ENCODE measurements at regions not wholly inside any gene's neighbourhood (a gene's known extent, or its start where the extent isn't known, plus 50 kb on each side); places are given as distances from the start of the nearest gene placed in this dataset.

DNA sequence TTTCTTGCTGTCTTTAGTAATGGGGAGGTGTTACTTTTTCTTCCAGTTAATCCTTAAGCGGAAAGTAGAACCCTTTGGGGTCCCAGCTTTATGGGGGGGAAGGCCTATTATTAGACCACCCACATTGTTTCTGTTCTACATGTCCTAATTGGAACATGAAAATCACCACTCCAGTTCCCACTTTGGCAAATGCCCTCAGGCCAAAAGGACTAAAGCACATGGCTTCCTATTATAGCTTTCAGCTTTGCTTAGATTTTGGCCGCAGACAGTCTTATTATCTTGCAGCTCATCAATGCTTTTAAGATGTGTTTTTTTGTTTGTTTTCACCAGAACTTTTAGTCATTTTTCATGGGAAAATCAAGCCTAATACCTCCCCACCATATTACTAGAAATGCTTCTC is 296.8 kb upstream of the ANKH start:
- DNase-seq (ENCODE audit: low read depth): no peak
- TF ChIP-seq, protein P1, sequence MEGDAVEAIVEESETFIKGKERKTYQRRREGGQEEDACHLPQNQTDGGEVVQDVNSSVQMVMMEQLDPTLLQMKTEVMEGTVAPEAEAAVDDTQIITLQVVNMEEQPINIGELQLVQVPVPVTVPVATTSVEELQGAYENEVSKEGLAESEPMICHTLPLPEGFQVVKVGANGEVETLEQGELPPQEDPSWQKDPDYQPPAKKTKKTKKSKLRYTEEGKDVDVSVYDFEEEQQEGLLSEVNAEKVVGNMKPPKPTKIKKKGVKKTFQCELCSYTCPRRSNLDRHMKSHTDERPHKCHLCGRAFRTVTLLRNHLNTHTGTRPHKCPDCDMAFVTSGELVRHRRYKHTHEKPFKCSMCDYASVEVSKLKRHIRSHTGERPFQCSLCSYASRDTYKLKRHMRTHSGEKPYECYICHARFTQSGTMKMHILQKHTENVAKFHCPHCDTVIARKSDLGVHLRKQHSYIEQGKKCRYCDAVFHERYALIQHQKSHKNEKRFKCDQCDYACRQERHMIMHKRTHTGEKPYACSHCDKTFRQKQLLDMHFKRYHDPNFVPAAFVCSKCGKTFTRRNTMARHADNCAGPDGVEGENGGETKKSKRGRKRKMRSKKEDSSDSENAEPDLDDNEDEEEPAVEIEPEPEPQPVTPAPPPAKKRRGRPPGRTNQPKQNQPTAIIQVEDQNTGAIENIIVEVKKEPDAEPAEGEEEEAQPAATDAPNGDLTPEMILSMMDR (IDR thresholded peaks at IDR 0.05; ENCODE audit: control insufficient read depth, extremely low read depth, insufficient read depth): no peak
- H3K4me3 ChIP-seq (ENCODE audit: low read depth, low read length): no peak overlapping the region

DNA sequence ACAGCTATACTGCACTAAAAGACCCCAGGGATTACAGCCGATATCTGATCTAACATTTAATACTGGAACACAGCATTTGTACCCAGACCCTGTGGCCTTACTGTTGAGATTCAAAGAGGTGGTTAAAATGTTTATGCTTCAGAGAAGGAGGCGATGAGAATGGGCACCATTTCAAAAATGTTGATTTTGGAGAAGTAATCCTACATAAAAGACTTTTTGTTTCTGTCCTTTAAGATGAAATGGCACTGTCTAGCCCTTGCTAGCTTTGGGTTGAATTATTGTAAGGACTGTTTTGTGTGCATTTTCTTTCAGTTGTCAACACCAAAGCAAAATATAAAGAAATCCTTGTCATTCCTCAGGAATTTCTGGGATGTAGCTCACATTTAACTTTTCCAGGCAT is 288.5 kb upstream of the ANKH start:
- TF ChIP-seq, protein P1 (IDR thresholded peaks at IDR 0.05; ENCODE audit: control insufficient read depth, extremely low read depth, insufficient read depth): no peak
- H3K4me3 ChIP-seq (ENCODE audit: low read depth, low read length): no peak overlapping the region

DNA sequence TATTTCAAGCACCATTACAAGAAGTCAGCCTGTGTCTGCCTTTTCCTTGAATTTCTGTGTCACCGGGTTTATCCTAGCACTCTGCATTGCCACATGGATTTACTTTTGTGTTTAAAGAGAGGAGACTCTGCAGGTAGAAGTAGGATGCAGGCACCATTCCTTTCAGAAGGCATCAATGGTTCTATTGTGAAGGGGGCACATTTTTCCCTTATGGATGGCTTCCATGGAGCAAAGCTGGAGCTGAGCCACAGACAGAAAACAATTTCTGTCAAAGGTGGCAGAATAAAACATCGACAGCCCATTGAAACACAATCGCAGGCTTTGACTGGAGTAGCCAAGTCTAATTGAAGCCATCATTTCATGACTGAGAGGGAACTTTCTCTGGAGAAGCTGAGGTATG is 288.0 kb upstream of the ANKH start:
- TF ChIP-seq, protein P1 (IDR thresholded peaks at IDR 0.05; ENCODE audit: control insufficient read depth, extremely low read depth, insufficient read depth): no peak
- no peak overlapping the region for H3K4me3 ChIP-seq (ENCODE audit: low read depth, low read length)
- DNase-seq (ENCODE audit: low read depth): no peak

More for the DNA sequence above, 288.5 kb upstream of the ANKH start:
- no peak for DNase-seq (ENCODE audit: low read depth)

DNA sequence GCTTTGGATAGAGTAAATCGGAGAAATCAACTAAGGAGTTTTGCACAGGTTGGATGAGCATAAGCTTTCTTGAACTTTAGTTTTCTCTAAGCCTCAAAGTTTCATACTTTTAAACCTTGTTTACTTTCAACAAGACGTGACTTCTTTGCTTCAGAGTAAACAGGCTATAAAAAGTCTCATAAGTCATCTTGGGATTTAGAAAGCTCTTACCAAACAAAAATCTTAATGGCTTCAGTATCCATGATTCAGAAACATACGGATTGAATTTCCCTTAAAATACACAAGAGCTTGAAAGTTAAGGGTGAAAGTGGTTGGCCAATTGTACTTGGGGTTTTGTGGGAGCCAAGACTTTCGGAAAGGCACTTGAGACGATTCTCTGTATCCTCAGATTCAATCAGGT is 270.9 kb upstream of the ANKH start:
- DNase-seq (ENCODE audit: low read depth): no peak
- H3K4me3 ChIP-seq (ENCODE audit: low read depth, low read length): no peak overlapping the region
- TF ChIP-seq, protein P1 (IDR thresholded peaks at IDR 0.05; ENCODE audit: control insufficient read depth, extremely low read depth, insufficient read depth): no peak

DNA sequence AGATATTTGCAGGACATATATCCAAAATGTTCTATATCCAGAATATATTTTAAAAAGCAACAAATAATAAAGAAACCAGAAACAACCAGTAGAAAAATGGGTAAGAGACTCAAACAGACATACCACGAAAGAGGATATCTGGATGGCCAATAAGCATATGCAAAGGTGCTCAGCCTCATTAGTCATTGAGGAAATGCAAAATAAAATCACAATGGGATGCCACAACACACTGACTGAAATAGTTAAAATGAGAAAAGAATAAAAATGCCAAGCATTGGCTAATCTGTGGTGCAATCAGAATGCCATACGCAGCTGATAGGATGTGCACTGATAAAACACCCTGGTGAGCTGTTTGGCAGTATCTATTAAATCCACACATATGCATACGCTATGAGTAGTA is 265.8 kb upstream of the ANKH start:
- H3K4me3 ChIP-seq (ENCODE audit: low read depth, low read length): no peak overlapping the region
- DNase-seq (ENCODE audit: low read depth): no peak
- TF ChIP-seq, protein P1 (IDR thresholded peaks at IDR 0.05; ENCODE audit: control insufficient read depth, extremely low read depth, insufficient read depth): no peak

DNA sequence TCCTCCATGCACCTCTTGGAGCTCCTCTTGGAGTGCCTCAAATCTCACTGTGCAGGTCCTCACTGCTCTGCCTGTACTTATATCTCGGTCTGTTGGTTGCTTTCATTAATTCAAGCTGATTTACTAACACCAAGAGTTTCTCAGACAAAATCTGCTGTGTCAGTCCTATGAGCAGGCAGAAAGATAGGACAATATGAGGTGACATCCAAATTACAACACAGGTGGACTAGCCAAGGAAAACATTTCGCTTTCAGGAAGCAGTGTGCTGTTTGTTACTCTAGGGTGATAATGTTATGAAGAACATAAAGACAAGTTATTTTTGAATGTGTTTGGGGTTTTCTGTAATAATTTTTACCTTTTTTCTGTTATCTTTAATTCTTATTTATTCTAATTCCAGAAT is 264.1 kb upstream of the ANKH start:
- DNase-seq (ENCODE audit: low read depth): no peak
- no peak overlapping the region for H3K4me3 ChIP-seq (ENCODE audit: low read depth, low read length)
- TF ChIP-seq, protein P1 (IDR thresholded peaks at IDR 0.05; ENCODE audit: control insufficient read depth, extremely low read depth, insufficient read depth): no peak

DNA sequence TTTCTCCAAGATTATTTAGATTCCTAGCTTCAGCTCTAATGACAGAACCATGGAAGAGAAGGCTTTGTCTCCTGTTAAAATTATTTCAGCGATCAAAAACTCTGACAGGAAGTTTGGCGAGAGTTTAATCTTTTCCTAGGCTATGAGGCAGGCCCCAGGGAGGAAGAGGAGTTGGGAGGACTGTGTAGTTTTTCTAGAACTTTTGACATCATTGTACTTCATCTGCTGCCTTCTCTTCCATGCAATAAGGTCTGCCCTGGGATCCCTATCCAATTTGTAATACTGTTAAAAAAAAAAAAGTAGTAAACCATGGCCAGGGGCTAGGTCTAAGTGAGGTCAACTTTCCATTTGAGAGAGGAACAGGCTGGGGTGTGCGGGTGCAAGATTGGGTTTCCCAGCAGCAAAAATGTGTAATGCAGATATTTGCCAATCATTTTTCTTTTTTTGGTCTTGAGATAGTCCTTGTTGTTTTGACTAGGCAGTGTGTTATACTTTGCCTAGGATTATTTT is 261.9 kb upstream of the ANKH start:
- no peak for DNase-seq (ENCODE audit: low read depth)
- H3K4me3 ChIP-seq (ENCODE audit: low read depth, low read length): no peak overlapping the region
- TF ChIP-seq, protein P1 (IDR thresholded peaks at IDR 0.05; ENCODE audit: control insufficient read depth, extremely low read depth, insufficient read depth): no peak
